Transverse colon (tissue), 3 donors: ENCODE measurements at regions not wholly inside any gene's neighbourhood (a gene's known extent, or its start where the extent isn't known, plus 50 kb on each side); places are given as distances from the start of the nearest gene placed in this dataset.

Experiments
- POLR2A ChIP-seq: fragments of 450-650 bp; IDR thresholded peaks from one replicate; pipeline ENCODE4 v1.6.1; 2016; ENCODE audit warnings: antibody characterized with exemption, mild to moderate bottlenecking, moderate library complexity
- TF ChIP-seq, protein P1 (sequence below), 5 experiments: fragments of 200-600 bp in 3 of 5; fragments of 450-650 bp in 2 of 5; sonication (generic) in 3 of 5; IDR thresholded peaks; 1 replicate in 2 of 5; 2 replicates in 3 of 5; pipeline ENCODE4 v1.5.1; 2016 to 2017; ENCODE audit warnings: antibody characterized with exemption in 5 of 5, inconsistent platforms in 3 of 5, mild to moderate bottlenecking in 2 of 5, moderate library complexity in 1 of 5

- TF ChIP-seq, protein P1, sequence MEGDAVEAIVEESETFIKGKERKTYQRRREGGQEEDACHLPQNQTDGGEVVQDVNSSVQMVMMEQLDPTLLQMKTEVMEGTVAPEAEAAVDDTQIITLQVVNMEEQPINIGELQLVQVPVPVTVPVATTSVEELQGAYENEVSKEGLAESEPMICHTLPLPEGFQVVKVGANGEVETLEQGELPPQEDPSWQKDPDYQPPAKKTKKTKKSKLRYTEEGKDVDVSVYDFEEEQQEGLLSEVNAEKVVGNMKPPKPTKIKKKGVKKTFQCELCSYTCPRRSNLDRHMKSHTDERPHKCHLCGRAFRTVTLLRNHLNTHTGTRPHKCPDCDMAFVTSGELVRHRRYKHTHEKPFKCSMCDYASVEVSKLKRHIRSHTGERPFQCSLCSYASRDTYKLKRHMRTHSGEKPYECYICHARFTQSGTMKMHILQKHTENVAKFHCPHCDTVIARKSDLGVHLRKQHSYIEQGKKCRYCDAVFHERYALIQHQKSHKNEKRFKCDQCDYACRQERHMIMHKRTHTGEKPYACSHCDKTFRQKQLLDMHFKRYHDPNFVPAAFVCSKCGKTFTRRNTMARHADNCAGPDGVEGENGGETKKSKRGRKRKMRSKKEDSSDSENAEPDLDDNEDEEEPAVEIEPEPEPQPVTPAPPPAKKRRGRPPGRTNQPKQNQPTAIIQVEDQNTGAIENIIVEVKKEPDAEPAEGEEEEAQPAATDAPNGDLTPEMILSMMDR (IDR thresholded peaks at IDR 0.05) = no peak
- TF ChIP-seq POLR2A = no peak
These were observed 93.6 kb upstream of the CHST15 start for GRCh38 chr10:124186956-124187355.
